NOMO-1 treated with DMSO at 0.1 percent for 48 hours (cell line): ENCODE measurements at regions not wholly inside any gene's neighbourhood (a gene's known extent, or its start where the extent isn't known, plus 50 kb on each side); places are given as distances from the start of the nearest gene placed in this dataset.
"Not testable (repeated sequence)": the region's sequence is repeated elsewhere in the genome, so short reads cannot be mapped to it uniquely, and the experiment has no call there.

Experiments used
- DNase-seq: peaks from one replicate; lab custom pipeline; 2025; ENCODE audit not compliant: unreplicated experiment; lab: John Stamatoyannopoulos, UW

DNA sequence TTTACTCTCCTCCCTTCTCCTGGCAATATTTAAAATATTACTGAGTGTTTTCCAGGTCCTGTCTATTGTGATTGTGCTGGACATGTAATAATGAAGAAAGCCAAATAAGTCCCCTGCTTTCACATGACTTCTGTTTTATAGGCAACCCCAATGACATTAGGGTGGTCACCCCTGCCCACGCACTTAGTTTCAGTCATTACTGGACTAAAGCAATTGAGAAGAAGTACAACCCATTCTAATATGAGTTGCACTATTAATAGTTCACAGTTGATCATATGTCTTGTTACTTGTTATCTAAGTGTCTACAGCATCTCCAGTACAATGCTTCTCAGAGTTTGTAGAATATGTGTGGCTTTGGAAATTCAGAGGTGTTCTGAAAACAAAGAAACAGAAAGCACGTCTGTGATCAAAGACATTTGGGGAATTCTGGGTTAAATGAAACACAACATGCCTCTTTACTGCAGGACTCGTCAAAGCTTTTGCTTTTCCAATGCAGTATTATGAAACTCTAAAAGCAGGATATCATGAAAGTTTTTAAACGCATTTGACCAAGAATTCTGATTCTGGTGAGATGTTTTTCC is 789.5 kb downstream of the DHX35 start:
- DNase-seq = no peak

DNA sequence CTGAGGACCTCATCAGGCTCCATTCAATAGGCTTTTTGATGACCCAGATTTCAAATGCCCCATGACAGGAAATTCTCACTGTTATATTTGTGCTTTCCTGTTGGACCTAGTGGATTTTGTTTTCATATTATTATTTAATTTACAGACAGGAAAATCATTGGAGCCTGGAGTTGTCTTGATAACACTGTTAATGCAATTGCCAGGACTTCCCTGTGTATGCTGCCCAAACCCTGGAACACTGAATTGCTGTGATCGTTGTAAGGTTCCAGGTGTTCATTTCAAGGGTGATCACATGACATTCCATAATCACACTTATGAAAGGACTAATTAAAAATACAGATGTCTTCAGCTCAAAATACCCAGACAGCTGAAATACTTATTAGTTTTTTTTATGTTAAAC is 783.2 kb downstream of the DHX35 start:
- DNase-seq = no peak

DNA sequence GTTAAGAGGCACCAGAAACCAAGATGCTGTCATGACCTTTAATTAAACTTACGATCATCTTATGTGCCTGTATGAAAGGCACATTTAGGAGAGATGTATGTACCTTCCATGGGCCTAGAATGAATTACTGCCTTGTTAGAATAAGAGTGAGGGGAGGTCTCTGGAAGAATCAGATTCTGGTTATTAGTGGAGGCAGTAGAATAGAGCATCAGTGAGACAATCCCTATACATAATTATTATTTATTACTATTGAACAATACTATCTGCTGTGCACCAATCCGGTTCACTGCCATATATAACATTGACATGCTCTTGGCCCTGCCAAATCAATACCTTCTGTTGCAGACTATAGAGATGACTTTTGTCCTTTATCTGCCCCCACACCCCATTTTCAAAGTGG is 776.5 kb downstream of the DHX35 start:
- DNase-seq = no peak

DNA sequence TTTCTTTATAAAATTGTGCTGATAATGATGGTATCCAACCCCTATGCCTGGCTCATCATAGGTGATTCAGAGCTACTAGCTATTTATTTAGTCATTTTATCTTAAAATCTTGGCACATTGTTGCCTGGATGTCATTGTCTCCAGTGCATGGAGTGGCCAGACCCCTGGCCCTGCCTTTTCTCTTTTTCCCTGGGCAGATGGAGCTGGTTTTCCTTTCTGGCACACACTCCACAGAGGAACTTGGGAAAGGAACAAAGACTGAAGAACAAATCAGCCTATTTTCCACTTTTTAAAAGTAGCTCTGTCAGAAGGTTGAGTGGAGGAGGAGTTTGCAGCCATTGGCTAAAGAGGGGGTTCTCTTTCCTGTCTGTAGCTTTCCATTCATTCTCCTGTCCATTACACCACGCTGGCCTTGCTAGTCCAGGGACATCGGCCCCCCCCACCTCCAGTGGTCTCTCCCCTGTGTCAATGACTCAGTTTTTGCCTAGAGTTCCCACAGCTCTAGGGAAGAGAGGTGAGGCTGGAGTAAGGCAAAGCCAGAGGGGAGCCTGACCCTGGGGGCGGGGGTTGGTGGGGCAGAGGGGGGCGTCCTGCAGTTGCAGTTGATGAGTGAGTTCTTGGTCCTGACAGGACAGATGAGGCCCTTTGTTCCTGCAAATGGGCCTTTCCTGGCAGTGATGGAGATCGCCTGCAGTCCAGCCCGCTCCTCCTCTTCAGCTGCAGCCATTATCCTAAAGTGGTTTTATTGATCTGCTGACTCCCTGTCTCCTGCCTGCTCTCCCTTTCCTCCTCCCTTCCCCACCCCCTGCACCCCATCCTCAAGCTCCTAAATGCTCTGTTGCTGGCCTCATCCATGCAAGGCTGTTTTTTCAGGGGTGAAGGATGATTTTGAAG is 774.5 kb downstream of the DHX35 start:
- no peak for DNase-seq

DNA sequence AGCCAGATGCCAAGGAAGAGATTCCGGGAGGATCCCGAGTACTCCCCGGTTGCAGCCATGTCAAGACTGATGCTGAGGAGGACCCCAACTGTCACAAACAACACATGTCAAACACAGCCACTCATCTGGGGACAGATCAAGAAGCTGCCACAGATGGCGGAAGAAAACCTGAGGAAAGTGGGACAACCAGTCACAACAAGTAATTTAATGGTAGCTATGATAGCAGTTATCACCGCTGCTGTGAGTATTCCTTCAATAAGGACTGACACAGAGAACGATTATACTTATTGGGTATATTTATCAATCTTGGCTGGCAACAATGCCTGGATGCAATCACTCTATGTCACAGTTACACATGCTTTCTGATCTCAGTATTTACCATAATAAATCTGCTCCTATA is 763.4 kb downstream of the DHX35 start:
- not testable (repeated sequence) for DNase-seq

DNA sequence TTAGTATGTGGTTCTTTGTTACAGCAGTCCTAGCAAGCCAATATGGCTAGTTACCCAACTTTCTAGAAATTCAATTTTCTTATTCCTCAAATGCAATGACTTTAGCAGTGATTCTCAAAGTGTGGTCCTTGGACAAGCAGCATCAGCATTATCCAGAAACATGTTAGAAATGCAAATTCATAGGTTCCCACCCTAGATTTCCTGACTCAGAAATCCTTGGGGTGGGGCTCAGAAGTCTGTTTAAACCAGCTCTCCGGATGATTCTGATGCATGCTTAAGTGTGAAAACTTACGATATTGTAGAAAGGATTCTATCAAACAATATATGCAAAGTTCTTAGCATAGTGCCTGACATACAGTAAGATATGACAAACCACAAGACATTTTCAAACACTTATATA is 757.1 kb downstream of the DHX35 start:
- no peak for DNase-seq

DNA sequence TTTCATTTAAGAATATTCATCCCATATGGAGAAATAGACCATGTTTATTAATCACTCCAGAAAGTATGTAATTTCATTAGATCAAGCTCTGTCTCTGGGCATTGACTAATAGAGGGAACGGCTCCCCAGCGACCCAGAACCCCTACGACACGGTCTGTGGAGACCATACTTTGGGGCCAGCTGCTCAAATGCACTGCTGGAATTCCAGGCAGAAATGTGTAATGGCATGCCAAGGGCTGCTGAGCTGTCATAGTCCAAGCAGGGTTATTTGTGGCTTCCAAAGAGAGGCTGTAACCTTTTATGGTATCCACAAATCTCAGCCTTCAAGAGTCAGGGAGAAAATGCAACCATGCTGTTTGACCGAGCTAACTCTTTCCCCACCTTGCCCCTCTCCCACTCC is 755.8 kb downstream of the DHX35 start:
- no peak for DNase-seq

DNA sequence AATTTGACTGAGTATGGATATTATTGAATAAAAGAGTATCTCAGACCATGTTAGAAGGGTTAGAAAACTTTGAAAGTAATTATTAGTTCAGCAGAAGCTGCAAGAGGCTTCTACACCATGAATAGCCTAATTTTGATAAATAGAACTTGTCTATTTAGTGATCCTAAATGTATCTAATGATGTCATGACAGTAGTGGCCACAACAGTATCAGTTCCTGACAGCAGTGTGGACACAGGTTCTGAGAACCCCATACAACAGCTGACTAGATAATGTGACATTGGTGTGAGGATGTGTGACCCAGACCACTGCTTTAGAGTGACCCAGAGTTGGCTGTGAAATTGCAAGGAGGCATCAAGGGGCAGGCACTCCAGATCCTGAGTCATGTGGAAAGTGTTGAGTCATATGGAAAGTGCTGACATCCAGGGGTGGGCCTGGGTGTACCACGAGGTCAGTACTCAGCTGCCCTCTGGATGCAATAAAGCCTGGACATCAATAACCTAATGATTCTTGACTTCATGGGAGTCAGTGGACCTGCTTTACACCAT is 754.7 kb downstream of the DHX35 start:
- no peak for DNase-seq

DNA sequence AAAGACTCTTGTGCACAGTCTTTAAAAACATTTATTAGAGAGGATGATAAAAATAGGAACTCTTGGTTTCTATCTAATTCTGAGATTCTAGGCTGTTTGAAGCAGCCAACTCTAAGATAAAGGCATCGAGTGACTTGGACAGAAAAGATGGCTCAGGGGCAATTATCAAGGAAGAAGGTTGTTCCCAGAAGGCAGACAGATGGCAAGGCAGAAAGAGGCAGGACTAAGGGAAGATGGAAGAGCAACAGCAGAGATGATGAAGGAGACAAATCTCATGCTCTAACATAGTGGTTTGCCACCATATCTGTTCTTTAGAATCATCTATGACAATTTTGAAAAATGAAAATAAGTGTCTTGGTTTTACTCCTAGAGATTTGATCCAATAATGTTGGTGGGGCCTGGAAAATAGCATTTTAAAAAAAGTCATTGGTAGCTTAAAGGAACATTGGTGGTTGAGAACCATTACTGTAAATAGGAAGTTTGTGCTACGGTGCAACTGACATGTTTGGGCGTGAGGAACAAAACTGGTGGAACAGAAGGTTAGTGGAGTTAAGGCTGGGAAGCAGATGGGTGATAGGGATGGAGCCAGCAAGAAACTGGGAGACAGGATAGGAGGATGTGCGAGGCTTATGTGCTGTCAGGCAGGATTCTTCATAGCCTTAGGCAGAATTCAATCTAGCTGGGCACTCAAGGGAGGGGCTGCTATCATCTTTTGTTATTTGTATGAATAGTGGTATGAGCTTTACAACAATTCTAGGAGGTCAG is 751.1 kb downstream of the DHX35 start:
- DNase-seq = no peak

DNA sequence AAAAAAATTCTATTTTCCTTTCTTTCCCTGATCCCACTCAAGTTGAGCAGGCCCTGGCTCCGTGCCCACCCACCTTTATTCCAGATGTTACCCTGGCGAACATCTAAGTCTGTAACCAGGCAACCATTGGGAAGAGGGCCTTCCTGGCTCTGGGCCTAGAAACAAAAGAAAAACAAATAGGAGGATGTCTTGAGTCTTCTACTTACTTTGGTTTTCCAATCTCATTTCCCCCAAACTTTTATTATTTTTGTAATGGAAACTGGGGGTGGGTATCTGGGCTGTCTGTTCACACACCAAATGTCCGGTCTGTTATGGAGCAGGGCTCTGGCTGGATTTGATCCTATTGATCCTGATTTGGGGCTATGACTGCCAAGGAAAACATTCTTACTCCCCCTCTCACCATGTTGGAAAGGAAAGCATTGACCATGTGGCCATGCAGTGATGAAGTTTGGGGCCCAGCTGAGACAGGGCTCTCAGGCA is 744.1 kb downstream of the DHX35 start:
- no peak for DNase-seq

DNA sequence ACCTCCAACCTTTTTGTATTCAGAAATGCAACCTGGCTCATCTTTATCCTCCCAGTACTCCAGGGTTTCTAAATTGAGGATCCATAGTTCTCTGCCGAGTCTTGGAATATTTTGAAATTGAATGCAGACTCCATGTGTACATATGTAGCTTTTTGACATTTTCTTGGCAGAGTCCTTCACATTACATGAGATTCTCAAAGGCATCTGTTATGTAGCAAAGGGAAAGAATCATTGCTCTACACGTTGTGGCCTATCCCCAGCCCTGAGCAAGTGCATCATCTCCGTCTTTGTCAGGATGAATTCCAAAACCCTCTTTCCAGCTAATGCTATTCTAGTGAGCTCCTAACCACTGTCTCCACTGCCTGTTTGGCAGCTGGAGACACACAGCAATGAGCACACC is 742.9 kb downstream of the DHX35 start:
- DNase-seq = no peak

DNA sequence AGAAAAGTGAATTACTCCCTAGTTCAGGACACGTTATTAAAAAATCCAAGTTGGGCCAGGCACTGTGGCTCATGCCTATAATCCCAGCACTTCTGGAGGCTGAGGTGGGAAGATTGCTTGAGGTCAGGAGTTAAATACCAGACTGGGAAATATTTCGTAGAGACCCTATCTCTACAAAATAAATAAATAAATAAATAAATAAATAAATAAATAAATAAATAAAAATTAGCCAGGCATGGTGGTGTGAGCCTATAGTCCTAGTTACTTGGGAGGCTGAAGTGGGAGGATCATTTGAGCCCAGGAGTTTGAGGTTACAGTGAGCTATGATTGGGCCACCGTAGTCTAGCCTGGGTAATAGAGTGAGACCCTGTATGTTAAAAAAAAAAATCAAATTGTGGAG is 741.2 kb downstream of the DHX35 start:
- DNase-seq = not testable (repeated sequence)

DNA sequence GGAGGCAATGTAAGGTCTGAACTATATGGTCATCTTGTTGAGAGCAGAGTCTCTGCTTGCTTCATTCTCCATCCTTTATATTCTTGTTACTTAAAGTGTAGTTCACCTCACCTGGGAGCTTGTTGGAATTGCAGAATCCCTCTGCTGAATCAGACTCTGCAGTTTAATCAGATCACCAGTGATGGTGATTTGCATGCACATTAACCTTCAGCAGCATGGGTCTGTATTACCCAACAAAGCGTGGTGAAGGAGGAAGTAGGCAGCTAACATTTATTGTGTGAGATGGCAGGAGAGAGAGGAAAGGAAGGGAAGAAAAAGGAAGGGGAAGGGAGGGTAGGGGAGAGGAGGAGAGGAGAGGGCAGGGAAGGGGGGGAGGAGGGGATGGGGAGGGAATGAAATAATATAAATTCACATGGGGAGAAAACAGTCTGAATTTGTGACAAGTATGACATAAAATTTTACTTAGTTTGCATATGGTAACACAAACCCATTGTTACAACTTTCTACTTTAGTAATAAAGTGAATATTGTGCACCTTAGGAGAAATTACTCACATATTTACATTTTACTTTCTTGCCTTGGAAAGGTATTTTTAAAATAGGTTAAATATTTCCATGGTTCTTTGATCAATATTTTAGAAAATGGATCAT is 740.7 kb downstream of the DHX35 start:
- no peak for DNase-seq

DNA sequence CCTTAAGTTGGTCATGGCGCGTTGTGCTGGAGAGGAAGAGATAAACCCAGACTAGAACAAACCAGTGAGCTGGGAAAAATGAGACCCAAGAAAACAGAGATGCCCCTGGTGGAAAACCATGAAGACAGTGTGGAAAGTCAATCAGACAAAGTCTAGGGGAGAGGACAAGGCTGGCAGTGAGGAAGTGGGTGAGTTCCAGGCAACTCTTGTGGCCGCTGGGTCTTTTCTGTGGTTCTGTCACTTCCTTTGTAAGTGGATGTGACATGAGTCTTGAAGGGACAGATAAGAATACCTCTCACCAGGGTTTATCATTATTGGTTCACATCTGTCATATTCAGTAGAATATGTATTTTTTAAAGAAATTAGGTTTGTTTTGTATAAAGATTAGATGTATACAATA is 738.4 kb downstream of the DHX35 start:
- DNase-seq = no peak

DNA sequence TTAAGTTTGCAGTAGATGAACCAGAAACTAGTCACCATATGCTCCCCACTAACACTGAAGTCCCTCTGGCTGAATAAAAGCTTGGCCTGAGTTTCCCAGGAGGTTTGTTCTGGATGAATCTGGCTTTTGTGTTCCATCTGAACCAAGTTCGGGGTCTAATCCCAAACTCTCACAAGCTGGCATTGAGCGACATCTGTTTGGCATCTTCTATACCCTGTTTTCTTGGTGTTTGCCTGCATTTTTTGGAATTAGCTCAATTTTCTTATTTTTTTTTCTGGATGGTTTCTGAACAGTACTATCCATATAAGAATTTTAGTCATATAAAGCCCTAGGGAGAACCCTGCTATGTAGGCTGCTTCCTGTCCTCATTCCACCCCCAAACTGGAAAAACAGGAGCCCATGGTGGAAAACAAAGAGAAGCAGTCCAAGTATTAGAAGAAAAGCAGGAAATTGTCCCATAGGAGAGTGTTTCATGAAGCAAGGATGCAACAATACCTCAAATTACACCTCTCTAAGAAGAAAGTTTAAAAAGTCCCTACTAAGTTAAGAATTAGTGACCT is 737.1 kb downstream of the DHX35 start:
- no peak for DNase-seq

DNA sequence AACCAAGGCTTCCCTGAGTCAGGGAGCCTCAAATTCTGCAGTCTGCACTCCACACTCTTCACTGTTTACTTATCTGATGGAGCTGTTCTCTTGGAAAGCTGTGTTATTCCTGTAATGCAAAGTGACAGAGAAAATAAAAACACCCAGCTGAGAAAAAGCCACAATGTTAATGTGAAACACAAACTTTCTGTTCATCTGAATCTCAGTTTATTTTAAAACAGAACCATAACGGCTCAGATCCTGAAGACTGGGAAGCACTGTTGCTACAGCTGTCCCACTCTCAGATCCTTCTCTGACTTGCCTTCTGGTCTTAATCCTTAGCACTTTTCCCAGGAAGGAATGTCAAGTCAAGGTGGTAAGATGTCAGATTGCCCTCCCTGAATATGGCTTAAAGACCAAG is 736.6 kb downstream of the DHX35 start:
- no peak for DNase-seq

DNA sequence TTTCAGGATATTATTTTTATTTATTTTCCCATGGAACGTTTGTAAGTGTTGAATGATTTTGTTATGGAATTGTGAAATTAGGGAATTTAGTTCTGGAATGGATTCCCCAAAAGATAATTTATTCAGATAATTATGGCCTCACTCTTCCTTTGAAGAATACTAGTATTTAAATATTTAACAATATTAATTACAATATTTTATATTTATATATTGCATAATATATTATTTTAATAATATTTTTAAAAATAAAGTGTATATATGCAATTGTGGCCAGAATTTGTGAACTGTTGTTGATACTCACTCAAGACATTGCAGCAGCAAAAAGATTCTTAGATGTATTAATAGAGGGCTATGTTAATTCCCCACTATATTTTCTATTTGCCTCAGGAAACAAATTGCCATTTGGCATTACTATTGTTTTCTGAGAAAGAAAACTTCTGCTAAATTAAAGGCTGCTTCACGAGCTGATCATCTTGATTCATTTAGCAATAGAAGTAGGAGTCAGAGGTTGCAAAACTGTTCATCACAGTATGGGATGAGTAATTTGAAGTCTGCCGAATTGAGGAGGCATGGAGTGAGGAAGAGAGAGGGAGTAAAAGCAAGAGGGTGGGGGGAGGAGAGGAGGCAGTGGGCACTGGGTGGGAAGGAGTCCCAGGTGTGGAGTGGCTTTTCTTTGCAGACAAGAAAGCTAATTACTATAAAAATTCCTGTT is 729.2 kb downstream of the DHX35 start:
- DNase-seq = no peak

DNA sequence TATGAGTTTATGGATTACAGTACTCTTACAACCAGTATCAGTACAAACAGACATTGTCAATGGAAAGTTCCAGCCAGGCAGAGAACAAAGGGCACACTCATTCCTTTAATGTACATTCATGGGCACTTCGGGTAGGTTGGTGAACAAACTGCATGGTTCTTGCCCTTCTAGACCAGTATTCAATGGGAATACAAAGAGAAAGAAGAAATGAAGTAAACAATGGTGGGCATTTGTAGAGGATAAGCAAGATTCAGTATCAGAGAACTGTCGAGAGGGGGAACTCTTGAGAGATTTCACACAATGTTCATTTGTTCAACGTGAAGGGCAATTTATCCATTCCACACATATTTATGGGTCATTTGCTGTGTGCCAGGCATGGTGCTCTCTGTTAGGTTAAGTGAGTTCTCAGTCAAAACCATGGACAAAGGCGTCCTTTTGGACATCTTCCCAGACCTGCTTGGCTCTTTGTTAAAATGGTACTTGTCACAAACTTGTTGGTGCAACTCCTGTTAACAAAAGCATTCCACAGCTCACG is 714.8 kb downstream of the DHX35 start:
- no peak for DNase-seq

DNA sequence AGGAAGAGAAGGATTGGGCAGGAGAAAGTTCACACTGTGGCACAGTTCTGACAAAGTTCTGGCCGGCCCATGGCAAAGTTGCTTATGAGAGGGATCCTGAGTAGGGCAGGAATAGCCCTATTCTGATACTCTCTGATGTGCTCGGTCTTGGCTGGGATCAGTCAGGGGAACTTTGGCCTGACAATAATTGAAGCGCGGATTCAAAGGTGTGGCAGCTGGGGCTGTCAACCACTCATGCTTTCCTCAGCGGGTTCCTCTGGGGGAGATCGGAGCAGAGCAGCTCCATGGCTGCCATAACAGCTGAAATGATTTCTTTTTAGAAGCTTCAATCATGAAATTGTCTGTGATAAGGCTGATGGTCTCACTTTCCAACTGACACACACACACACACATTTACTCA is 714.1 kb downstream of the DHX35 start:
- DNase-seq = no peak

DNA sequence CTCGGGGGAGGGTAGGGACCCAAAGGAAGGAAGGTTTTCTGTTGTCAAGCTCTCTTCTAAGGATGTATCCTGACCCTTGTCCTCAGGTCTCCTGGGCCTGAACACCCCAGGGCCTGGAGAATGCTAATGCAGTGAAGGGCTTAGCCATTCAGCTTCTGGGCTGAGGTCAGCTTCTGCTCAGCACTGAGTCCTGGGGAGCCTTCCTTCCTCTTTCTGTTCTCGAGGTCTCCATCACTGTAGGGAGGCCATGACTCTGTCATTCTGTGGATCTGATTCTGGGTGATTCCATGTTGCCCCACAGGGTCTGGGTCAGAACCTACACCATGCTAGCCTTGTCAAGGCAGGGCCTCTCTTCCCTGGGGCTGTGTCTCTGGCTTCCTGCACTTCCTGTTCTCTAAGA is 712.7 kb downstream of the DHX35 start:
- no peak for DNase-seq
